H1 (cell line): ENCODE measurements at regions not wholly inside any gene's neighbourhood (a gene's known extent, or its start where the extent isn't known, plus 50 kb on each side); places are given as distances from the start of the nearest gene placed in this dataset.

Source experiments
- CTCF ChIA-PET: fragments of 300-600 bp; sonication (Branson Sonifier 250); formaldehyde crosslinking; loops from one replicate; lab custom pipeline; 2021; ENCODE audit not compliant: partially characterized antibody; lab: Charles Lee
- POLR2A ChIA-PET: fragments of 300-600 bp; sonication (Branson Sonifier 250); formaldehyde crosslinking; loops from one replicate; lab custom pipeline; 2021; ENCODE audit warnings: inconsistent platforms; ENCODE audit not compliant: partially characterized antibody; lab: Charles Lee
- DNase-seq, 2 experiments: peaks; one replicate each; pipeline versions ENCODE4 v3.0.0 to v3.0.0-alpha.2; 2010 to 2022; ENCODE audit warnings: low spot score in 2 of 2, low read depth in 1 of 2, mixed read lengths in 1 of 2
- FAIRE-seq: peaks from 2 replicates; lab custom pipeline; 2011; peaks lifted over from hg19 to GRCh38; lab: Jason Lieb, UNC
- H2AFZ ChIP-seq: 2 replicates; pipeline ENCODE4 v1.8.1; 2012; ENCODE audit warnings: low read length, inconsistent platforms
- H2AK5ac ChIP-seq: 2 replicates; pipeline ENCODE4 v1.6.1; 2013; ENCODE audit warnings: low read depth, low read length
- H2BK120ac ChIP-seq: replicated peaks from 2 replicates; pipeline ENCODE3; 2013; ENCODE audit warnings: low read depth, low read length, inconsistent platforms
- H2BK12ac ChIP-seq: 2 replicates; pipeline ENCODE4 v1.6.1; 2013; ENCODE audit warnings: low read depth, low read length
- H2BK15ac ChIP-seq: 2 replicates; pipeline ENCODE4 v1.6.1; 2013; ENCODE audit warnings: low read length
- H2BK20ac ChIP-seq: 2 replicates; pipeline ENCODE4 v1.6.1; 2013; ENCODE audit warnings: low read length
- H2BK5ac ChIP-seq: 2 replicates; pipeline ENCODE4 v1.6.1; 2013; ENCODE audit warnings: low read depth, low read length
- H3K14ac ChIP-seq: 2 replicates; pipeline ENCODE4 v1.6.1; 2013; ENCODE audit warnings: inconsistent platforms; ENCODE audit not compliant: insufficient read length
- H3K18ac ChIP-seq: 2 replicates; pipeline ENCODE4 v1.6.1; 2013; ENCODE audit warnings: low read length; ENCODE audit errors: extremely low read depth
- H3K23ac ChIP-seq: 2 replicates; pipeline ENCODE4 v1.6.1; 2013; ENCODE audit warnings: inconsistent platforms; ENCODE audit not compliant: insufficient read length
- H3K23me2 ChIP-seq: 2 replicates; pipeline ENCODE4 v1.6.1; 2013; ENCODE audit warnings: low read depth, low read length
- H3K27ac ChIP-seq: 2 replicates; pipeline ENCODE4 v1.6.1; 2011; ENCODE audit warnings: low read depth, low read length, inconsistent platforms
- H3K27me3 ChIP-seq, 4 experiments: replicated peaks in 1 of 4; 1 replicate in 1 of 4; 2 replicates in 3 of 4; pipeline versions ENCODE4 v1.6.1 to v1.8.1; 2011 to 2013; ENCODE audit warnings: low read length in 3 of 4, mild to moderate bottlenecking in 3 of 4, inconsistent platforms in 2 of 4, mixed read lengths in 2 of 4, moderate library complexity in 1 of 4; ENCODE audit not compliant: control insufficient read depth in 3 of 4, insufficient read depth in 3 of 4; ENCODE audit errors: extremely low read depth in 1 of 4
- H3K36me3 ChIP-seq, 4 experiments: 2 replicates each; pipeline versions ENCODE4 v1.6.1 to v1.8.1; 2011 to 2013; ENCODE audit warnings: mild to moderate bottlenecking in 4 of 4, low read length in 3 of 4, moderate library complexity in 2 of 4, control low read depth in 1 of 4, inconsistent platforms in 1 of 4; ENCODE audit not compliant: insufficient read depth in 4 of 4, control insufficient read depth in 2 of 4
- H3K4ac ChIP-seq: replicated peaks from 2 replicates; pipeline ENCODE3; 2013; ENCODE audit warnings: low read length, low read depth, mixed read lengths, inconsistent platforms; ENCODE audit not compliant: insufficient read length
- H3K4me1 ChIP-seq, 4 experiments: replicated peaks in 1 of 4; 1 replicate in 1 of 4; 2 replicates in 3 of 4; pipeline versions ENCODE4 v1.6.1 to v1.8.1; 2011 to 2013; ENCODE audit warnings: low read length in 3 of 4, inconsistent platforms in 2 of 4, mixed read lengths in 1 of 4; ENCODE audit not compliant: insufficient read depth in 4 of 4, control insufficient read depth in 3 of 4
- H3K4me2 ChIP-seq, 2 experiments: 2 replicates each; pipeline versions ENCODE4 v1.6.1 to v1.8.1; 2011 to 2013; ENCODE audit warnings: low read depth in 2 of 2, low read length in 2 of 2, control low read depth in 1 of 2, inconsistent platforms in 1 of 2, mild to moderate bottlenecking in 1 of 2; ENCODE audit not compliant: insufficient read depth in 1 of 2
- H3K4me3 ChIP-seq, 4 experiments: fragments of 200-600, 300-600 bp in 1 of 4; sonication (generic), shearing (Covaris generic), sonication (Bioruptor Twin) in 1 of 4; 2 replicates each; pipeline versions ENCODE4 v1.5.1 to v1.8.1; 2011 to 2016; ENCODE audit warnings: low read length in 4 of 4, low read depth in 3 of 4, control low read depth in 2 of 4, inconsistent platforms in 2 of 4, mild to moderate bottlenecking in 2 of 4, mixed read lengths in 1 of 4, moderate library complexity in 1 of 4; ENCODE audit not compliant: insufficient read depth in 2 of 4; ENCODE audit errors: extremely low read depth in 1 of 4
- H3K56ac ChIP-seq: replicated peaks from 2 replicates; pipeline ENCODE3; 2013; ENCODE audit warnings: low read depth, mild to moderate bottlenecking, mixed read lengths, low read length, inconsistent platforms; ENCODE audit not compliant: insufficient read length
- H3K79me1 ChIP-seq: 2 replicates; pipeline ENCODE4 v1.6.1; 2013; ENCODE audit warnings: low read depth, low read length, control low read depth
- H3K79me2 ChIP-seq, 2 experiments: 2 replicates each; pipeline versions ENCODE4 v1.6.1 to v1.8.1; 2012 to 2013; ENCODE audit warnings: low read length in 2 of 2, mild to moderate bottlenecking in 2 of 2, inconsistent platforms in 1 of 2; ENCODE audit not compliant: insufficient read depth in 2 of 2, control insufficient read depth in 1 of 2
- H3K9ac ChIP-seq, 4 experiments: replicated peaks in 1 of 4; 1 replicate in 1 of 4; 2 replicates in 3 of 4; pipeline versions ENCODE4 v1.6.1 to v1.8.1; 2011 to 2013; ENCODE audit warnings: low read depth in 3 of 4, low read length in 3 of 4, control low read depth in 2 of 4, mild to moderate bottlenecking in 2 of 4, moderate library complexity in 2 of 4, inconsistent platforms in 1 of 4; ENCODE audit errors: extremely low read depth in 1 of 4
- H3K9me3 ChIP-seq, 2 experiments: 2 replicates each; pipeline versions ENCODE4 v1.6.1 to v1.8.1; 2012 to 2013; ENCODE audit warnings: mild to moderate bottlenecking in 2 of 2, moderate library complexity in 2 of 2, control low read depth in 1 of 2, inconsistent platforms in 1 of 2, low read depth in 1 of 2, low read length in 1 of 2, mixed read lengths in 1 of 2; ENCODE audit not compliant: insufficient read depth in 2 of 2
- H4K20me1 ChIP-seq, 2 experiments: replicated peaks in 1 of 2; 2 replicates each; pipeline versions ENCODE3 to v1.8.1; 2011 to 2013; ENCODE audit warnings: inconsistent platforms in 2 of 2, low read length in 2 of 2, mild to moderate bottlenecking in 1 of 2; ENCODE audit not compliant: insufficient read depth in 2 of 2, control insufficient read depth in 1 of 2
- H4K5ac ChIP-seq: 2 replicates; pipeline ENCODE4 v1.6.1; 2013; ENCODE audit warnings: low read length, low read depth, mixed read lengths, inconsistent platforms; ENCODE audit not compliant: insufficient read length
- H4K8ac ChIP-seq: 2 replicates; pipeline ENCODE4 v1.8.0; 2013; ENCODE audit warnings: mild to moderate bottlenecking, moderate library complexity, low read length, inconsistent platforms; ENCODE audit not compliant: insufficient read depth; ENCODE audit errors: extremely low read depth
- H4K91ac ChIP-seq: replicated peaks from 2 replicates; pipeline ENCODE3; 2013; ENCODE audit warnings: low read length, mixed read lengths, inconsistent platforms; ENCODE audit not compliant: insufficient read length
- ATF2 ChIP-seq: IDR thresholded peaks from 2 replicates; pipeline ENCODE4 v1.6.1; 2012; ENCODE audit warnings: low read length, inconsistent platforms
- JUN ChIP-seq: IDR thresholded peaks from 2 replicates; pipeline ENCODE4 v1.6.1; 2011; ENCODE audit warnings: low read depth, mild to moderate bottlenecking, improper control_type of control experiment, low read length
- SRF ChIP-seq: IDR thresholded peaks from 2 replicates; pipeline ENCODE4 v1.6.1; 2011; ENCODE audit warnings: mild to moderate bottlenecking, low read depth, low read length, moderate library complexity
- TBP ChIP-seq: IDR thresholded peaks from 2 replicates; pipeline ENCODE4 v1.6.1; 2011; ENCODE audit warnings: low read depth, low read length, improper control_type of control experiment
- USF2 ChIP-seq: IDR thresholded peaks from 2 replicates; pipeline ENCODE4 v1.6.1; 2011; ENCODE audit warnings: low read length, improper control_type of control experiment
- WGBS, 2 experiments: shearing (Covaris generic) in 1 of 2; methylation state at CpG; one replicate each; pipeline versions ENCODE4 v1.1.6 to v1.1.7; 2013 to 2015; ENCODE audit warnings: low lambda C conversion rate in 2 of 2, mixed read lengths in 2 of 2, inconsistent platforms in 1 of 2, low coverage in 1 of 2, missing lambda C conversion rate in 1 of 2; ENCODE audit not compliant: insufficient replicate concordance in 2 of 2, insufficient coverage in 1 of 2, insufficient read length in 1 of 2; ENCODE audit errors: extremely low coverage in 1 of 2, missing lambda C conversion rate in 1 of 2; 5-methylcytosine and 5-hydroxymethylcytosine counted together

GRCh38 chrX:42128020-42128419 lies 204.7 kb upstream of the CASK start:
- no peak overlapping the region for H4K91ac ChIP-seq
- POLR2A ChIA-PET, result no interaction called here
- no peak for FAIRE-seq

More at GRCh38 chrX:42128020-42128419, 204.7 kb upstream of the CASK start:
- no peak overlapping the region for H2BK5ac ChIP-seq
- H3K4ac ChIP-seq, result no peak overlapping the region
- no peak for DNase-seq
- no peaks in the 10 kb centered on the region for H3K36me3 ChIP-seq
- no peaks in the 10 kb centered on the region for H3K27me3 ChIP-seq
- TF ChIP-seq ATF2 (no peak), JUN (no peak), SRF (no peak), USF2 (no peak), TBP (no peak)
- H2BK20ac ChIP-seq, result no peak overlapping the region
- 93% methylated on average over 2 of the region's 2 CpGs; no CpG with 5 or more reads in 1 of the 2 experiments for WGBS, 2 experiments
- H3K79me2 ChIP-seq, result no peaks in the 10 kb centered on the region
- H2BK15ac ChIP-seq, result no peak overlapping the region
- H2AFZ ChIP-seq, result no peak overlapping the region
- no peak overlapping the region for H3K18ac ChIP-seq
- H2BK120ac ChIP-seq, result no peak overlapping the region
- no peak overlapping the region for H2AK5ac ChIP-seq
- H3K4me2 ChIP-seq, result no peak overlapping the region
- H2BK12ac ChIP-seq, result no peak overlapping the region
- H3K4me3 ChIP-seq, result no peak overlapping the region
- no peaks in the 10 kb centered on the region for H3K79me1 ChIP-seq
- no peak overlapping the region for H4K5ac ChIP-seq
- H3K9me3 ChIP-seq, result no peaks in the 10 kb centered on the region
- H3K14ac ChIP-seq, result no peak overlapping the region
- CTCF ChIA-PET, result no interaction called here
- H4K20me1 ChIP-seq, result no peaks in the 10 kb centered on the region
- H3K56ac ChIP-seq, result no peak overlapping the region
- H3K23ac ChIP-seq, result no peak overlapping the region
- no peak overlapping the region for H4K8ac ChIP-seq
- H3K23me2 ChIP-seq, result no peaks in the 10 kb centered on the region
- no peaks in the 10 kb centered on the region for H3K4me1 ChIP-seq
- H3K9ac ChIP-seq, result no peak overlapping the region
- no peak overlapping the region for H3K27ac ChIP-seq
